ENCODE measurements at regions not wholly inside any gene's neighbourhood (a gene's known extent, or its start where the extent isn't known, plus 50 kb on each side); places are given as distances from the start of the nearest gene placed in this dataset.

- Histone ChIP-seq H3K4me1 (ENCODE audit: control insufficient read depth in 1 of 2, insufficient read depth in 2 of 2, low read length in 2 of 2) (no peaks in the 10 kb centered on the region), H3K27me3 (ENCODE audit: control insufficient read depth in 2 of 2, insufficient read depth in 2 of 2, low read length in 2 of 2) (no peaks in the 10 kb centered on the region), H3K27ac (ENCODE audit: low read depth in 1 of 2, low read length in 2 of 2) (no peak overlapping the region), H3K4me3 (replicated peaks in 1 of 3; ENCODE audit: low read depth in 2 of 3, low read length in 3 of 3) (no peak overlapping the region), H3K4me2 (replicated peaks; ENCODE audit: extremely low read depth, low read length, poor library complexity, severe bottlenecking) (no peak overlapping the region), H3K9ac (ENCODE audit: insufficient read depth, low read length, poor library complexity, severe bottlenecking) (no peak overlapping the region), H3K9me3 (replicated peaks in 1 of 2; ENCODE audit: control insufficient read depth in 1 of 2, insufficient read depth in 1 of 2, low read length in 2 of 2) (no peaks in the 10 kb centered on the region), H2AFZ (ENCODE audit: insufficient read depth, low read depth, low read length, poor library complexity, severe bottlenecking) (no peak overlapping the region), H3K36me3 (replicated peaks in 1 of 2; ENCODE audit: control insufficient read depth in 1 of 2, insufficient read depth in 2 of 2, low read length in 2 of 2) (no peaks in the 10 kb centered on the region), H4K20me1 (ENCODE audit: insufficient read depth, low read length) (no peaks in the 10 kb centered on the region), H3K79me2 (ENCODE audit: insufficient read depth, low read length) (no peaks in the 10 kb centered on the region)
- Mint-ChIP-seq H3K36me3 (no peaks in the 10 kb centered on the region), H3K4me3 (no peak overlapping the region), H3K27me3 (ENCODE audit: low read depth in 3 of 3) (no peaks in the 10 kb centered on the region), H3K9me3 (peaks cover 3 to 22% (median 8%) of the 10 kb centered on the region in 7 donors), H3K27ac (no peak overlapping the region), H3K4me1 (no peaks in the 10 kb centered on the region)
- 98% methylated on average over 5 of the region's 5 CpGs for WGBS (ENCODE audit: insufficient coverage)
- no peak for DNase-seq
- intact Hi-C loops (cut with micrococcal nuclease): no loop called here
- TF ChIP-seq, protein P1, sequence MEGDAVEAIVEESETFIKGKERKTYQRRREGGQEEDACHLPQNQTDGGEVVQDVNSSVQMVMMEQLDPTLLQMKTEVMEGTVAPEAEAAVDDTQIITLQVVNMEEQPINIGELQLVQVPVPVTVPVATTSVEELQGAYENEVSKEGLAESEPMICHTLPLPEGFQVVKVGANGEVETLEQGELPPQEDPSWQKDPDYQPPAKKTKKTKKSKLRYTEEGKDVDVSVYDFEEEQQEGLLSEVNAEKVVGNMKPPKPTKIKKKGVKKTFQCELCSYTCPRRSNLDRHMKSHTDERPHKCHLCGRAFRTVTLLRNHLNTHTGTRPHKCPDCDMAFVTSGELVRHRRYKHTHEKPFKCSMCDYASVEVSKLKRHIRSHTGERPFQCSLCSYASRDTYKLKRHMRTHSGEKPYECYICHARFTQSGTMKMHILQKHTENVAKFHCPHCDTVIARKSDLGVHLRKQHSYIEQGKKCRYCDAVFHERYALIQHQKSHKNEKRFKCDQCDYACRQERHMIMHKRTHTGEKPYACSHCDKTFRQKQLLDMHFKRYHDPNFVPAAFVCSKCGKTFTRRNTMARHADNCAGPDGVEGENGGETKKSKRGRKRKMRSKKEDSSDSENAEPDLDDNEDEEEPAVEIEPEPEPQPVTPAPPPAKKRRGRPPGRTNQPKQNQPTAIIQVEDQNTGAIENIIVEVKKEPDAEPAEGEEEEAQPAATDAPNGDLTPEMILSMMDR (IDR thresholded peaks at IDR 0.05): no peak
Measured at GRCh38 chr5:124537107-124537506, 209.3 kb downstream of the ZNF608 start.

DNA sequence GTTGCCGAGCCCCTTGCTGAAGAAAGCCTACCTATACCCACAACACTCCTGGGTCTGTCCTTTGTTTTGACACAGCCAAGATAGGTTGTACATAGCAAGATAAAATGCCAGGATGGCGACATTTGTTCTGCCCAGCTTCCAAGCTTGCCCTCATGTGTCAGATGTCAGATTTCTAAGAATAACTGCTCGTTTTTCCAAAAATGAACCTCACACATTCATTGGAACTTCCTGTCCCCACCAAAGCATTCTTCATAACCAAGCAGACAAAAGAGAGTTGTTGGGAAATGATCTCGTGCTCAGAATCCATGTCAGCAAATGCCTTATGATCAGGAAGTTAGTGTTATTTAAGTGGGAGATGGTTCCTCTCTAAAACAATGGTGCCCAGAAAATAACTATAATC is 210.1 kb downstream of the ZNF608 start:
- Histone ChIP-seq H4K20me1 (ENCODE audit: insufficient read depth, low read length) (no peaks in the 10 kb centered on the region), H3K27me3 (ENCODE audit: control insufficient read depth in 2 of 2, insufficient read depth in 2 of 2, low read length in 2 of 2) (no peaks in the 10 kb centered on the region), H3K9ac (ENCODE audit: insufficient read depth, low read length, poor library complexity, severe bottlenecking) (no peak overlapping the region), H3K79me2 (ENCODE audit: insufficient read depth, low read length) (no peaks in the 10 kb centered on the region), H2AFZ (ENCODE audit: insufficient read depth, low read depth, low read length, poor library complexity, severe bottlenecking) (no peak overlapping the region), H3K9me3 (replicated peaks in 1 of 2; ENCODE audit: control insufficient read depth in 1 of 2, insufficient read depth in 1 of 2, low read length in 2 of 2) (no peaks in the 10 kb centered on the region), H3K27ac (ENCODE audit: low read depth in 1 of 2, low read length in 2 of 2) (no peak overlapping the region), H3K4me1 (ENCODE audit: control insufficient read depth in 1 of 2, insufficient read depth in 2 of 2, low read length in 2 of 2) (no peaks in the 10 kb centered on the region), H3K4me3 (replicated peaks in 1 of 3; ENCODE audit: low read depth in 2 of 3, low read length in 3 of 3) (no peak overlapping the region), H3K4me2 (replicated peaks; ENCODE audit: extremely low read depth, low read length, poor library complexity, severe bottlenecking) (no peak overlapping the region), H3K36me3 (replicated peaks in 1 of 2; ENCODE audit: control insufficient read depth in 1 of 2, insufficient read depth in 2 of 2, low read length in 2 of 2) (no peaks in the 10 kb centered on the region)
- whole genome bisulfite sequencing (ENCODE audit: insufficient coverage): 100% methylated on average over 1 of the region's 4 CpGs
- Mint-ChIP-seq H3K9me3 (peaks cover 3 to 21% (median 7%) of the 10 kb centered on the region in 7 donors), H3K27me3 (ENCODE audit: low read depth in 3 of 3) (no peaks in the 10 kb centered on the region), H3K27ac (no peak overlapping the region), H3K36me3 (no peaks in the 10 kb centered on the region), H3K4me1 (no peaks in the 10 kb centered on the region), H3K4me3 (no peak overlapping the region)
- DNase-seq: no peak
- intact Hi-C loops (cut with micrococcal nuclease): no loop called here
- TF ChIP-seq, protein P1 (IDR thresholded peaks at IDR 0.05): no peak

Data from CD14-positive monocyte (primary cell).